IPS DF 19.7 (cell line): ENCODE measurements at regions not wholly inside any gene's neighbourhood (a gene's known extent, or its start where the extent isn't known, plus 50 kb on each side); places are given as distances from the start of the nearest gene placed in this dataset.

Experiments used
- DNase-seq: peaks from one replicate; pipeline ENCODE4 v3.0.0-alpha.2; 2013; ENCODE audit warnings: low read depth, low spot score

DNA sequence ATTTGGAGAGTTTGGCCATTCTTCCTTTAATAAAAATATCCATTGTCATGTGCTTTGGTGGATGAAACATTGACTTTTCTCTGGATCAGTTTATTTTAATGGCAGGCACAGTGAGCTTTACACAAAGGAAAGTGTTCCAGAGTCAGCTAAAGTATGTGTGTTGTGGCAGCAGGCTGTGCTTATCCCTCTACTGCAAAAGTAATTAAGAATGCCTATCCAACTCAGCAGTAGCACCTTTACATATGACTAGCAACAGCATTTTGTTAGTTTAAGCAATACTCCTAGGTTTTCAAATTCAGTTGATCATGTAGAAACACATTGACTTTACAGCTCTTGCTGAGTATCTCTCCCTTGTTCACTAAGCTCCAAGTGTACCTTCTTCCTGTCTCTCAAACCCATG, 730.5 kb upstream of the RGMB start:
- DNase-seq, result no peak

DNA sequence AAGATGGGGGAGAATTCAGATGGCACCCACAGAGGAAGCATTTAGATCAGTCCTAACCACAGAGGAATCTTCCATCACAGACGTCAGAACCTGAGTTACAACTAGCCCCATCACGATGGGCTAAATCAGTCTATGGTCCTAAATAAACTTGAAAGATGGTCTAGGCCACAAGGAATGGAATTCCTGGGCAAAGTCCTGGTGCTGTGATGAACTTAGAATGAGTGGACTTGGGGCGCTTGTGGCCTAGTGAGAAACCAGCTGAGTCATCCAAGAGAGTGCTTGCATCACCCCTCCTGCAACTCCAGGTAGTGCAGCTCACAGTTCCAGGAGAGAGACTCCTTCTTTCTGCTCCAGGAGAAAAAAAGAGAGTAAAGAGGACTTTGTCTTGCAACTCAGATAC, 722.9 kb upstream of the RGMB start:
- DNase-seq, result no peak

DNA sequence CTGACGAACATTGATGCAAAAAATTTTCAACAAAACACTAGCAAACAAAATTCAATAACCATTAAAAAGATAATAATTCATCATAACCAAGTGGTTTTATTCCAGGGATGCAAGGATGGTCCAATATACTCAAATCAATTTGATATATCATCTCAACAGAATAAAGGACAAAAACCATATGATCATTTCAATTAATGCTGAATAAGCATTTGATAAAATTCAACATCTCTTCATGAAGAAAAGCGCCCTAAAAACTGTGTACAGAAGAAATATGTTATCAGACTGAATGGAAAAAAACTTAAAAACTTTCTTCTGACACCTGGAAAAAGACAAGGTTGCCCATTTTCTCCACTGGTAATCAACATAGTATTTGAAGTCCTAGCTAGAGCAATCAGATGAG, 720.3 kb upstream of the RGMB start:
- no peak for DNase-seq

DNA sequence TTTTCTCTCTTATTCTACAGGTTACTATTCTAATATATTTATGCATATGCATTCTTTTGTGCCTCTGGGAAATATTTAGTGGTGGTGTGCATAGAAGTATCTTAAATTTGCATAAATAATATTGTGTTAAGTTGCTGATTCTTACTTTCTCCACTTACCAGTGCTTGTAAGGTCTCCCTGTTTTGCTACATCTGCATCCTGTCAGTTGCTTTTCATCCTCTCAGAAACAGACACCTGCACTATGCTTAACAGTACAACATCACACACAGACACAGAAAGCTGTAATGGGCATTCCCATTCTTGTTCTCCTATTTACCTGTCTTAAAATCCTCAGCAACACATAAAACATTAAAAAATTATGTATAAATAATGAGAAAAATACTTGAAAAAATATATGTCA, 713.3 kb upstream of the RGMB start:
- no peak for DNase-seq

DNA sequence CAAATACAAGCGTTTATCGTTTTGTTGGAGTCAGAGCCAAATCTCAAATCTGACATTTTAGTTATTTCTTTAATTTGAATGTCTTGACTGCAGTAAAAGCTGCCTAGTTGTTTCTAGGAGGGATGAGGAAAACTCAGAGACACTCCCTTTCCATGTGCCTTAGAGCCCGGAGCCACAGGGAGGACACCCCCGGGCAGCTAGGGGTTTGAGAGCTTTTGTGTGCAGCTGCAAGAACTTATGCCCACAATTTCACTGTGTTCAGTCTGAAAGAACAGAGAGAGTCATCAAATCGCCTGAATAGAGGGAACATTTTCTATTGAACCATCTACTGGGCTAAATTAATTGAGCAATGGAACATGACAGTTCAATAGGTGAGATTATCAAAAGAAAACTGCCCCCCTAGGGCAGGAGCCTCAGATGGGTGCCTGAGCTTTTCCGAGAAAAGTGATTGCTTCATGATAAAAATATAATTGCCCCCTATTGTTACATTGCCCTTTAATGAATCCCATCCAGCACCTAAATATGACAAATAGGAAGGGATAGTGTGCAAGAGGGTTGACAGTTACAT, 709.3 kb upstream of the RGMB start:
- no peak for DNase-seq

DNA sequence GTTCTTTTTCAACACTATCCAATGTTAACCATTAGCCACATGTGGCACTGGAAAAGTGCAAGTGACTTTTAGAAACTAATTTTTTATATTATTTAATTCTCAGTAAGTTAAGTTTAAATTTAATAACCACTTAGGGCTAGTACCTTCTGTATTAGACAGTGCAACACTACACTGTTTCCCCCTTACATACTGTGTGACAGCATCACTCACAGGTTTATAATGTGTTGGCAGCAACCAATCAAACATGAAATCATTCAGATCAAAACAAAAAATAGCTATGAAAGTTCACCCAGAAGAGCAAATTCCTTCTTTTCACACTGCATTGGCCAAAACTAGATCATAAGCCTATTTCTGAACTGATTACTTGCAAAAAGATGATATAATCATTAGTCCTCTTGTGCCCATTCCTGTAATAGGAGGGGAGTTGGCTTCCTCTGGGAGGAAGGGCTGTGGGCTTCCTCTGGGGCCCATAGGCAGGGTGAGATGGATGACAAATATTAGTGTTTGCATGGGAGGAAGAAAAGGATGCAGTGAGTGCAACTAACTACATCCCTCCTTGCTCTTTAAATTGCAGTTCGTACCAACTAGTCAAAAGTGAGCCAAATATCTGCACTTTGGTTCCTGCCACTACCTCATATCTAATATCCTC, 708.1 kb upstream of the RGMB start:
- DNase-seq, result no peak

DNA sequence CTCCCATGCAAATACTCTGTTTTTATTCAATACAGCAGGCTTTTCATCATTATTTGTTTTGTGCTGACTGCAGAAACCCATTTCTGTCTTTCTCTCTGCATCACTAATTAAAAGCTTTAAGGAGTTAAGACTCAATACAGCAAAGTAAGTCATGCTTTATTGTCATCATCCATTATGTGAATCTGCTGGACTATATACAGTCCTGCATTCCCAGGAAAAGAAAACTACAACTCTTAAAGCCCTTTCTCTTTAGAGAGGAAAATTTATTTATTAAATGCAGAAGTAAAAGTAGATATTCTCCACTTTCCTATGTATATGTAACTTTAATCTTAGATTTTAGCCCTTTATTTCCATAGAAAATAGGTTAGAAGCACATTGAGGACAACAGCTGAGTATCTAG, 706.6 kb upstream of the RGMB start:
- no peak for DNase-seq

DNA sequence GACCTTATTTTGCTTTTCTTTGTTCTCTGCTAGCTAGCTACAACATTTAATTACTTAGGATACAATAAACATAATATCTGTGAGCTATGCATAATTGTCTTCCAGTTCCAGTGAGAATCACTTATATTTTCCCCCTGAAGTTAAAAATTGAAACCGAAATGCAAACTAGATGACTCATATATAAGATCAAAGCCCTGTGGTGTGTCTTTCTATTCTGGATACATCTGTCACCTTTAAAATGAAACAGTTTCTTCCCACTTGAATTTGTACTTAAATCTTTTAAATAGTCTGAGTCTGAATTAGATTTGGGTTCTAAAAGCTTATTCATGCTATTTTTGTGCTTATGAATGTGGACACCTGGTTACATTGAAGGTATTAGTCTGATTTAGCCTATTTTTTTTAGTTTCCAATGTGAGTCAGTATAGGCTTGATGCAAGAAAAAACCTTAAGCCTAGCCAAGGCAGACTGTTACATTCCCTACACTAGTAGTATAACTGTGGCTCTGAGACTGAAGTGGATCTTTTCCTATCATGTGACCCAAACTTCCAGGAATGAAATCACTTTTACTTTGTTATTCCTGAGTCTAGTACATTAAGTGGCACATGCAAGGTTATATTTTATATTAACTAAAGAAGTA, 703.5 kb upstream of the RGMB start:
- DNase-seq, result no peak

DNA sequence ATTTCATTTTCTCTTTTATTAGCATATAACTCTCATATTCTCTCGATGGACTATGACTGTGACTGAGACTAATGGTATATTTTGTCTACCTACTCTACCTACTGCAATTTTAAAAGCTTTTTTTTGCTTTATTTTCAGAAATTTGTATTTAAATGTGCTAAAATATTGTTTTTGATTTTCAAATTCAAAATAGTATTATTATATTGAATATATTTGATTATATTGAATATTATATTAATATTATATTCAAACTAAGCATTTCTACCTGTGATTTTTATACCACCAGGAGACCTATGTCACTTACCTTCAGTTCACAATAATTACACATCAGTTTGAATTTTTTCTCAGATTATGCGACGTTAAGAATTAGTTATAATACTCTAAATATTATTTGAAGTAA, 700.5 kb upstream of the RGMB start:
- no peak for DNase-seq

DNA sequence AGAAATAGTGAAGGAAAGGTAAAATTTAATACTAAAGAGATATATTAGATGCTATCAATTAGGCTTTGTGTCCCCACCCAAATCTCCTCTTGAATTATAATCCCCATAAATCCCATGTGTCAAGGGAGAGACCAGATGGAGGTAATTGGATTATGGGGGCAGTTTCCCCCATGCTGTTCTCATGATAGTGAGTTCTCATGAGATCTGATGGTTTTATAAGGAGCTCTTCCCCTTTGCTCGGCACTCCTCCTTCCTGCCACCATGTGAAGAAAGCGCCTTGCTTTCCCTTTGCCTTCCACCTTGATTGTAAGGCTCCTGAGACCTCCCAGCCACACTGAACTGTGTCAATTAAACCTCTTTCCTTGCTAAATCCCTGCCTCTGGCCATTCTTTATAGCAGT, 697.0 kb upstream of the RGMB start:
- DNase-seq, result no peak

DNA sequence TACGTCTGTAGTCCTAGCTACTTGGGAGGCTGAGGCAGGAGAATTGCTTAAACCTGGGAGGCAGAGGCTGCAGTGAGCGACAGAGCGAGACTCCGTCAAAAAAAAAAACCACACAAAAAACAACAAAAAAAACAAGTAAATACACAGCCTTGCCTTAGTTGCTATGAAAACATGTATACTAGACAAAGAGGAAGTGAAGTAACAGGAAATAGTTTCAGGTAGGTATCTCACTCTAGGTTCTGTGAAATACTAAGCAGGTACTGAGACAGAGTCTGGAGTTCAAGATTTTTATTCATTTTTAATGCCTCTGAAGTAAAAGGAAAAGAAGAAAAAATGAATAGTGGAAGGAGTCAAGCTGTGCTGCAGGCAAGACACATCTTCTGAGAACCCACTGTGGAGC, 687.9 kb upstream of the RGMB start:
- DNase-seq, result no peak

DNA sequence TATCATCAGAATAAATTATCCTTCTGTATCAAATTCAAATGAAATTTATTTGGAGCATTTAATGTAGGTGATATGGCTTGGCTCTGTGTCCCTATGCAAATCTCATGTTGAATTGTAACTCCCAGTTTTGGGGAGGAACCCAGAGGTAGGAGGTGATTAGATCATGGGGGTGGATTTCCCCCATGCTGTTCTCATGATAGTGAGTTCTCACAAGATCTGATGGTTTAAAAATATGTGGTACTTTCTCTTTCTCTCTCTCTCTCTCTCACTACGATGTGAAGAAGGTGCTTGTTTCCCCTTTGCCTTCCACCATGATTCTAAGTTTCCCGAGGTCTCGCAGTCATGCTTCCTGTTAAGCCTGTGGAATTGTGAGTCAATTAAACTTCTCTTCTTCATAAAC, 678.4 kb upstream of the RGMB start:
- DNase-seq, result no peak

DNA sequence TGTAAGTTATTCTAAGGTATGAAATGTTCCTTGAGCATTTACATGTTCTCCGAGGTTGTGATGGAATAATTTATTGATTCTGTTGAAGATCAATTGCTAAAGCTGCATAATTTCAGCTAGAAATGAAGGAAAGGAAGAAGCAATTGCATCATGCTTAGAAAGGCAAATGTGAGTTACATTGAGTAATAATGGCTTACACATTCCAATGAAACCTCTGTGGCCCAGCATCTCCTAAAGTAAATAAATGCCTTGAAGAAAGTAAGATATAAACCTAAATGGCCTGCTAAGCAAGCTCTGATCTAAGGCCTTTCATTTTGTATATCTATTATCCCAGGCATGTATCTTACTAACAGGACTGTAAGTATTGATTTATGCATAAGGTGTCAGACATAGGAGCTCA, 677.3 kb upstream of the RGMB start:
- no peak for DNase-seq

DNA sequence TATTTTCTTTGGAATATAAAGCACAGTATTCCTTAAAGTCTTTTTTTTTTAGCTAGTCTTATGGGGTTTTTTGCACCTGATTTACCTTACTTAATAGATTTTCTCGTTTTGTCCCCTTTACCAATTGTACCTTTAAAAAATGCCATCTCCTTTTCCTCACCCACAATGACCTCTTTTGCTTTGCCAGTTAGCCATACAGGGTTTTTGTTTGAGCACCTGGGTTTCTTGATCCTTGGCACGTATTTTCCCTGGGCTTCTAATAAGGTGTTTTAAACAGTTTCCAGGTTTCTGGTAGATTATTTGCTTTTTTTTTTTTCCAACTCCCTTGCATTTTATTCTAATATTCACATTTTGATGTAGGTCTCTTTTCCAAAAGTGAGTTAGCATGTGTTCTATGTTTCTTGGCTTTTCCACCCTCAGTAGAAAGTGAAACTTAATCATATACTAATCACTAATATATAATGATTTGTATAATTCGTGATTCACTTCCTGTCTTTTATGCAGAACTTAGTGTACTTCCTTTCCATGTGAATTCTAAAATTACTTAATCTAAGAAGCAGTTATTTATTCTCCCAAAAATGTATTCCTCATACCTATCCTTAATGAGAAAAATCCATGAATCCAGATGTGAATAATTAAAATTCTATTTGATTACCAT, 673.9 kb upstream of the RGMB start:
- no peak for DNase-seq

DNA sequence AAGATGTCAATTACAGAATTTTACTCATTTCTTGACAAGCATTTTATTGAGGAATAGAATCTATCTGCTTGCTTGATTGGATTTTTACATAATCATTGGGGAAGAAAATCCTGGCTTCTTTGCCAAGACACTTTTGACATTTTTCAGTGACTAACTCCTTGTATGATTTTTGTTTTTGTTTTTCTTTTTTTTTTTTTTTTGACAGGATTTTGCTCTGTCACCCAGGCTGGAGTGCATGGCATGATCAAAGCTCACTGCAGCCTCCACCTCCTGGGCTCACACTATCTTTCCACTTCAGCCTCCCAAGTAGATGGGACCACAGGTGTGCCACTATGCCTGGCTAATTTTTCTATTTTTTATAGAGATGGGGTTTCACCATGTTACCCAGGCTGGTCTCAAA, 672.3 kb upstream of the RGMB start:
- DNase-seq, result no peak

DNA sequence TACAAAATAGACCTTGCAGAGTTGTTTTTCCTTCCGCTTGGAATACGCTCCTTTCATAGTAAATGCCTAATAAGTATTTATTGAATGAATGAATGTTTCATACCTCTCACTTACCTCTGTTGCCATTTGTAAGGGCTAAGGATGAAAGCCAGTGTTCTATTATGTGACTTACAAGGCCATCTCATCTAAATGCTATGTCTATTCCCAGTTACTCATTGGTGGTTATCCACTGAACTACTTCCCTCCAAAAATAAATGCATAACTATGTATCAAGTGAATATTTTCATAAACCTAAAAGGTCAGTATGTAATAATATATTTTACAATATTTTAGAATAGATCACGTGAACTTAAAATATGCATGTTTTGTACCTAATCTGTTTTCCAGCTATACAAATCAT, 670.5 kb upstream of the RGMB start:
- no peak for DNase-seq

DNA sequence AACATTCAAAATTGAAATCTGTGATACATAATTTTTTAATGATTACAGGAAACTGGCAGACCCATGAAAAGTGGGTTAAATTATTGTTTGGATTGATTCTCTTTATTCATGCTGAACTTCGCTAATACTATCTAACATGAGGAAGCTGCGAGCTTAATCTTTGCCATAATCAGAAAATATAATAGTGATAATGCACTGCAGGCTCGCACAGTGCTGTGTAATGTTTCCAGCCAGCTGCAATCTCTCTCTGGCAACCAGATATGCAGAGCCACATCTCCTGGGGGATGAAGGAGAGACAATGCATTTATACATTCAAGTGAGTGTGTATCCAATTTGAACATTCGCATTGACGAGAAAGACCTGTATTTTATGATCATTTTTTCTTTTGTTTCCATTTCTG, 669.7 kb upstream of the RGMB start:
- no peak for DNase-seq

DNA sequence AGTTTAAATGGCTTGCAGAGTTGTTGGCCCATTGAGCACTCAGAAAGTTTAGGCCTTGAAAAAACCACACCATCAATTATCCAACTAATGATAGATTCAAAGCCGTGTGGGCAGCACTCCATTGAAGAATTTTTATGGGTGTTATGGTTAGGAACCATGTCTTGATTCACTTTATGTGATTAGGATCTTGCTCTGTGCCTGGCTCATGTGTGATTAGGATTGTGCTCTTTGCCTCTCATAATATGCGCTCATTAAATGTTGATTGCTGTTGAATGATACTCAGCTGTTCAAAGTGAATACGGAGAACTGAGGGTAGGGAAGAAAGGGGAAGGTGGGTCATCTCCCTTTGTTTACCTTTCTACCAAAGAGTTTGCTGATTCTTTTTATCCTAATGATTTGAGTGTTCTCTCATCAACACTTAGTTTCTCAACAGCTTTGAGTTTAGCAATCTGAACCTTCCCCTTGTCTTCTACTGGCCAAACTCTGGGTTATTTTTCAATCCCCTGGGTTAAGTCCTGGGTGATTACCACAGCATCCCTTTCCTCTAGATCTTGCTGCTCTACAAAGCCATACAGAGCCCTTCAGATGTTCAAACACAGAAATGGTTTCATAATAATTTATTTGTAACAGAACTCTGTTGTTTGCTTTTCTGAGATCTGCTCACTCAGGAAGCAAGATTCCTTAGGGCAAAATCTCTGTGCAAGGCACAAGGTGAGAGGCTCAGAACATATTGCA, 668.8 kb upstream of the RGMB start:
- no peak for DNase-seq

DNA sequence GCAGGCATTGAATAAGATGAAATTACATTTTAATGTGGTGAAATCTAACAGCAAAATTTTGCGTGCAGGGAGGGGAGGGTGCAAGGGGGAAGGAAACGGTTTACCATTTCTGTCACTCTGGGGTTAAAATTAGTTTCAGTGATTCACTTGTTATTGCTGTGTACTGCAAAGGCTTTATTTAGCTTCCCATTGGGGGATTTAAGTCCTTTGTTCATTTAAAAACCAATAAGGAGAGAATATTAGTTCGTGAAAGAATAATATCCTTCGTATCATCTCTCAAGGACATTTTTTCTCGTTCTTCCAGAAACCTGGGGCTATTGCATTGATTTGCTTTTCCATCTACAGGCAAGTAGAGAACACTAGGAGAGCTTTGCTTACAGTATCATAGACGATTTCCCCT, 667.8 kb upstream of the RGMB start:
- DNase-seq, result no peak

DNA sequence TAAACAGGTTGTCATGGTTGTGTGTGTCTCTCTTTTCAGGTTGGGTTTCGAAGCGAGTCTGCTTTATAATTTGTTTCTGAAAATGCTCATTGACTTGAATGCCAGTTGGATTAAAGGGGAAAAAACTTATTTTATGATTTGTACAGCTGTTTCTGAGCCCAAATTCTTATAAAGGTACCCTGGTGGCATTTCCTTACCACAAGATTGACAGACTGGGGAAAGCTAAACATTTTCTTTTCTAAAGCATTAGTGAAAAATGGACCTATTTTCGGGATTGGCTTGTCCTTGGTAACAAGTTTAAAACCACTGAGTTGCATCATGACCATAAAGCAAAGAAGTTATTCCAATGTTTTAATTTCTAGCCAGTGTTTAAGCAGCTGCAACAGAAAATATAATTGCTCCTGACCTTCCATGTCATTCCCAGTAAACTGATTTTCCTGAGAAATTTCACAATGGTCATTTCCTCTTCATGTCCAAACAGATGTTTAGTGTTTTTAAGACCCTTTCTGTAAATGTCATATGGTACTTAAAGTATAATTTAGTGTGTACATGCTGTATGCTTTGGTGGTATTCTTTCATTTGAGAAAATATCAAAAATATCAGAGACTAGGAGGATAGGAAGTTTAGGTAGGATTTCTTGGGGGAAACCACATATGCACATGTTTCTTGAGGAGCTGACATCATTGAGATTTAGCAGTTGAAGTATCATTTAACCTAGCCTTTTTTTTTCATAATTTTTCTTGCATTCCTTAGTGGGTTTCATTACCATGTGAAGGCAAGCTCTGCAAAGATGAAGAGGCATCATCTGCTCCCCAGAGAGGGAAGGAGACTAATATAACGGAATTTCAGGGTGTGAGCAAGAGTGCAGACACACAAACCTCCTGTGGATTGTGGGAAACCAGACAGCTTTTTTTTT, 667.1 kb upstream of the RGMB start:
- no peak for DNase-seq

DNA sequence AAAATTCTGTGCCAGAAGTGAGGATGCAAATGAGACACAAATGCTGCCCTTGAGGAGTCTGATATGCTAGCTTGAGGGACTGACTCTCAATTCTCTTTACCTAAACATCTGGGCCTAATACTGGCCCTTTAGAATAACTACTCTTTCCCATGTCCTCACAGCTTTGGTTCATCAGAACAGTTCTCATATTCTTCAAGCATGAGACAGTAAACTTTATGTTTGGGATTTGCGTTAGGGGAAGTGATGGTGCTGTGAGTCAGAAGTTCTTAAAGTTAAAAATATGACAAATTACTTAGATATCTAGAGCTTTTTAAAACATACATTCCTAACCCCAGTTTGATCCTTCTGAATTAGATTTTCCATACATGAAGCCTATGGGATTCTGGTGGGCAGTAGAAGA, 665.0 kb upstream of the RGMB start:
- DNase-seq, result no peak
